SK-N-SH treated with all-trans-retinoic acid at 6 μM for 48 hours (cell line): ENCODE measurements at regions not wholly inside any gene's neighbourhood (a gene's known extent, or its start where the extent isn't known, plus 50 kb on each side); places are given as distances from the start of the nearest gene placed in this dataset.

ENCODE experiments used
- ATAC-seq: fragments of 200-7000 bp; cut with Tn5 transposase; 3 replicates; pipeline ENCODE4 v1.9.1; 2020; ENCODE audit warnings: mild to moderate bottlenecking, moderate library complexity
- ARNTL ChIP-seq: fragments of 450-650 bp; formaldehyde crosslinking; IDR thresholded peaks from 2 replicates; pipeline ENCODE4 v1.5.0; 2020; ENCODE audit warnings: low read depth, mild to moderate bottlenecking, moderate library complexity, borderline replicate concordance
- BACH2 ChIP-seq: fragments of 250-450 bp; sonication (Bioruptor Pico); IDR thresholded peaks from 2 replicates; pipeline ENCODE4 v1.9.0; 2021; ENCODE audit warnings: mild to moderate bottlenecking, borderline replicate concordance
- ESRRG ChIP-seq: fragments of 250-450 bp; sonication (Bioruptor Pico); IDR thresholded peaks from 2 replicates; pipeline ENCODE4 v1.6.1; 2021; ENCODE audit warnings: mild to moderate bottlenecking
- GLIS3 ChIP-seq: fragments of 250-450 bp; sonication (Bioruptor Pico); IDR thresholded peaks from 2 replicates; pipeline ENCODE4 v1.5.0; 2020; ENCODE audit warnings: mild to moderate bottlenecking, moderate library complexity
- ISL1 ChIP-seq: fragments of 250-450 bp; sonication (Bioruptor Pico); IDR thresholded peaks from 2 replicates; pipeline ENCODE4 v2.1.2; 2022; ENCODE audit warnings: mild to moderate bottlenecking, moderate library complexity
- OSR1 ChIP-seq: fragments of 250-450 bp; sonication (Bioruptor Pico); IDR thresholded peaks from 2 replicates; pipeline ENCODE4 v1.8.0; 2022; ENCODE audit warnings: moderate library complexity, mild to moderate bottlenecking, inconsistent platforms
- PATZ1 ChIP-seq: fragments of 250-450 bp; sonication (Bioruptor Pico); IDR thresholded peaks from 2 replicates; pipeline ENCODE4 v1.8.0; 2020; ENCODE audit warnings: mild to moderate bottlenecking, moderate library complexity, borderline replicate concordance
- PPARA ChIP-seq: fragments of 250-450 bp; sonication (Bioruptor Pico); IDR thresholded peaks from 2 replicates; pipeline ENCODE4 v1.5.0; 2020; ENCODE audit warnings: mild to moderate bottlenecking, borderline replicate concordance
- SNAI2 ChIP-seq: fragments of 250-450 bp; sonication (Bioruptor Pico); IDR thresholded peaks from 2 replicates; pipeline ENCODE4 v1.5.0; 2020; ENCODE audit warnings: mild to moderate bottlenecking, moderate library complexity
- TCF4 ChIP-seq: fragments of 250-450 bp; sonication (Bioruptor Pico); IDR thresholded peaks from 2 replicates; pipeline ENCODE4 v1.8.0; 2021; ENCODE audit warnings: mild to moderate bottlenecking, moderate library complexity, borderline replicate concordance
- ZFP30 ChIP-seq: fragments of 450-650 bp; formaldehyde crosslinking; IDR thresholded peaks from 2 replicates; pipeline ENCODE4 v1.5.0; 2022; ENCODE audit warnings: mild to moderate bottlenecking, moderate library complexity
- ZNF565 ChIP-seq: fragments of 450-650 bp; formaldehyde crosslinking; conservative IDR thresholded peaks from 2 replicates; pipeline ENCODE4 v1.5.0; 2020; ENCODE audit warnings: low read depth, mild to moderate bottlenecking, moderate library complexity
- ZNF70 ChIP-seq: fragments of 450-650 bp; formaldehyde crosslinking; IDR thresholded peaks from 2 replicates; pipeline ENCODE4 v1.5.0; 2020; ENCODE audit warnings: mild to moderate bottlenecking, moderate library complexity
- ZNF8 ChIP-seq: fragments of 450-650 bp; formaldehyde crosslinking; IDR thresholded peaks from 2 replicates; pipeline ENCODE4 v1.5.0; 2020; ENCODE audit warnings: mild to moderate bottlenecking, moderate library complexity
- TF ChIP-seq, protein P1 (sequence below): fragments of 250-450 bp; sonication (Bioruptor Pico); IDR thresholded peaks from 2 replicates; pipeline ENCODE4 v1.5.1; 2020; ENCODE audit warnings: low read depth, mild to moderate bottlenecking, moderate library complexity
- TF ChIP-seq, protein P2 (sequence below): fragments of 250-450 bp; sonication (Bioruptor Pico); IDR thresholded peaks from 2 replicates; pipeline ENCODE4 v1.8.0; 2021; ENCODE audit warnings: low read depth, mild to moderate bottlenecking, moderate library complexity, borderline replicate concordance
- TF ChIP-seq, protein P3 (sequence below): fragments of 250-450 bp; sonication (Bioruptor Pico); IDR thresholded peaks from 2 replicates; pipeline ENCODE4 v1.5.1; 2021; ENCODE audit warnings: mild to moderate bottlenecking, moderate library complexity
- TF ChIP-seq, protein P4 (sequence below): fragments of 250-450 bp; sonication (Bioruptor Pico); IDR thresholded peaks from 2 replicates; pipeline ENCODE4 v1.5.0; 2020; ENCODE audit warnings: mild to moderate bottlenecking, moderate library complexity

GRCh38 chr15:23897531-23897930 lies 210.4 kb upstream of the NDN start:
- peak; percentile 40 for ATAC-seq
- TF ChIP-seq BACH2 (CRISPR knock-in tag) (no peak), OSR1 (no peak), TCF4 (no peak), SNAI2 (no peak), ISL1 (no peak), ESRRG (CRISPR knock-in tag) (no peak), PPARA (CRISPR knock-in tag) (no peak)
- TF ChIP-seq, protein P1, sequence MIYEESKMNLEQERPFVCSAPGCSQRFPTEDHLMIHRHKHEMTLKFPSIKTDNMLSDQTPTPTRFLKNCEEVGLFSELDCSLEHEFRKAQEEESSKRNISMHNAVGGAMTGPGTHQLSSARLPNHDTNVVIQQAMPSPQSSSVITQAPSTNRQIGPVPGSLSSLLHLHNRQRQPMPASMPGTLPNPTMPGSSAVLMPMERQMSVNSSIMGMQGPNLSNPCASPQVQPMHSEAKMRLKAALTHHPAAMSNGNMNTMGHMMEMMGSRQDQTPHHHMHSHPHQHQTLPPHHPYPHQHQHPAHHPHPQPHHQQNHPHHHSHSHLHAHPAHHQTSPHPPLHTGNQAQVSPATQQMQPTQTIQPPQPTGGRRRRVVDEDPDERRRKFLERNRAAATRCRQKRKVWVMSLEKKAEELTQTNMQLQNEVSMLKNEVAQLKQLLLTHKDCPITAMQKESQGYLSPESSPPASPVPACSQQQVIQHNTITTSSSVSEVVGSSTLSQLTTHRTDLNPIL (CRISPR knock-in tag) = no peak

DNA sequence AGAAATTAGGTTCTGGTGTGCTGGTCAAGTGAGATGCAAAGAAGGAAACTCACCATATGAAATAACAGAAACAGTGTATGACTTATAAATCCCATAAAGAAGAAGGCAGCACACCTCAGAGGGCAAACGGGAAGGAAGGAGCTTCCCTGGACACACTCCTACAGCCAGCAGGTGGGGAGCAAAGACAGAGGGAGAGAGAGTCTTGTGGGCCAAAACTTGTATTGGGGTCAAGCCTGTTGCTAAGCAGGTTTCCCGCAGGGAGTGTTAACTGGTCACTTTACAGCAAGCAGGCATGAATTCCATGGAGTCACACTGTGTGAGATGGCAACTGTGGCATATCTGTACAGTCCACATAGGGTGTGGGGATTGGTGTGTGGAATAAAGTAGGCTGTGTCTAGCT lies 222.9 kb upstream of the NDN start:
- no peak for TF ChIP-seq SNAI2
- TF ChIP-seq, protein P2, sequence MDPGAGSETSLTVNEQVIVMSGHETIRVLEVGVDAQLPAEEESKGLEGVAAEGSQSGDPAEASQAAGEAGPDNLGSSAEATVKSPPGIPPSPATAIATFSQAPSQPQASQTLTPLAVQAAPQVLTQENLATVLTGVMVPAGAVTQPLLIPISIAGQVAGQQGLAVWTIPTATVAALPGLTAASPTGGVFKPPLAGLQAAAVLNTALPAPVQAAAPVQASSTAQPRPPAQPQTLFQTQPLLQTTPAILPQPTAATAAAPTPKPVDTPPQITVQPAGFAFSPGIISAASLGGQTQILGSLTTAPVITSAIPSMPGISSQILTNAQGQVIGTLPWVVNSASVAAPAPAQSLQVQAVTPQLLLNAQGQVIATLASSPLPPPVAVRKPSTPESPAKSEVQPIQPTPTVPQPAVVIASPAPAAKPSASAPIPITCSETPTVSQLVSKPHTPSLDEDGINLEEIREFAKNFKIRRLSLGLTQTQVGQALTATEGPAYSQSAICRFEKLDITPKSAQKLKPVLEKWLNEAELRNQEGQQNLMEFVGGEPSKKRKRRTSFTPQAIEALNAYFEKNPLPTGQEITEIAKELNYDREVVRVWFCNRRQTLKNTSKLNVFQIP (CRISPR knock-in tag) = no peak
- no peak for TF ChIP-seq ISL1
- no peak for TF ChIP-seq ZNF70
- no peak for TF ChIP-seq PATZ1 (CRISPR knock-in tag)
- TF ChIP-seq BACH2 (CRISPR knock-in tag) = no peak
- TF ChIP-seq, protein P3, sequence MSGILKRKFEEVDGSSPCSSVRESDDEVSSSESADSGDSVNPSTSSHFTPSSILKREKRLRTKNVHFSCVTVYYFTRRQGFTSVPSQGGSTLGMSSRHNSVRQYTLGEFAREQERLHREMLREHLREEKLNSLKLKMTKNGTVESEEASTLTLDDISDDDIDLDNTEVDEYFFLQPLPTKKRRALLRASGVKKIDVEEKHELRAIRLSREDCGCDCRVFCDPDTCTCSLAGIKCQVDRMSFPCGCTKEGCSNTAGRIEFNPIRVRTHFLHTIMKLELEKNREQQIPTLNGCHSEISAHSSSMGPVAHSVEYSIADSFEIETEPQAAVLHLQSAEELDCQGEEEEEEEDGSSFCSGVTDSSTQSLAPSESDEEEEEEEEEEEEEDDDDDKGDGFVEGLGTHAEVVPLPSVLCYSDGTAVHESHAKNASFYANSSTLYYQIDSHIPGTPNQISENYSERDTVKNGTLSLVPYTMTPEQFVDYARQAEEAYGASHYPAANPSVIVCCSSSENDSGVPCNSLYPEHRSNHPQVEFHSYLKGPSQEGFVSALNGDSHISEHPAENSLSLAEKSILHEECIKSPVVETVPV = no peak
- TF ChIP-seq ARNTL (CRISPR knock-in tag) = no peak
- TF ChIP-seq, protein P4, sequence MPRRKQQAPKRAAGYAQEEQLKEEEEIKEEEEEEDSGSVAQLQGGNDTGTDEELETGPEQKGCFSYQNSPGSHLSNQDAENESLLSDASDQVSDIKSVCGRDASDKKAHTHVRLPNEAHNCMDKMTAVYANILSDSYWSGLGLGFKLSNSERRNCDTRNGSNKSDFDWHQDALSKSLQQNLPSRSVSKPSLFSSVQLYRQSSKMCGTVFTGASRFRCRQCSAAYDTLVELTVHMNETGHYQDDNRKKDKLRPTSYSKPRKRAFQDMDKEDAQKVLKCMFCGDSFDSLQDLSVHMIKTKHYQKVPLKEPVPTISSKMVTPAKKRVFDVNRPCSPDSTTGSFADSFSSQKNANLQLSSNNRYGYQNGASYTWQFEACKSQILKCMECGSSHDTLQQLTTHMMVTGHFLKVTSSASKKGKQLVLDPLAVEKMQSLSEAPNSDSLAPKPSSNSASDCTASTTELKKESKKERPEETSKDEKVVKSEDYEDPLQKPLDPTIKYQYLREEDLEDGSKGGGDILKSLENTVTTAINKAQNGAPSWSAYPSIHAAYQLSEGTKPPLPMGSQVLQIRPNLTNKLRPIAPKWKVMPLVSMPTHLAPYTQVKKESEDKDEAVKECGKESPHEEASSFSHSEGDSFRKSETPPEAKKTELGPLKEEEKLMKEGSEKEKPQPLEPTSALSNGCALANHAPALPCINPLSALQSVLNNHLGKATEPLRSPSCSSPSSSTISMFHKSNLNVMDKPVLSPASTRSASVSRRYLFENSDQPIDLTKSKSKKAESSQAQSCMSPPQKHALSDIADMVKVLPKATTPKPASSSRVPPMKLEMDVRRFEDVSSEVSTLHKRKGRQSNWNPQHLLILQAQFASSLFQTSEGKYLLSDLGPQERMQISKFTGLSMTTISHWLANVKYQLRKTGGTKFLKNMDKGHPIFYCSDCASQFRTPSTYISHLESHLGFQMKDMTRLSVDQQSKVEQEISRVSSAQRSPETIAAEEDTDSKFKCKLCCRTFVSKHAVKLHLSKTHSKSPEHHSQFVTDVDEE (CRISPR knock-in tag) = no peak
- no peak for ATAC-seq

DNA sequence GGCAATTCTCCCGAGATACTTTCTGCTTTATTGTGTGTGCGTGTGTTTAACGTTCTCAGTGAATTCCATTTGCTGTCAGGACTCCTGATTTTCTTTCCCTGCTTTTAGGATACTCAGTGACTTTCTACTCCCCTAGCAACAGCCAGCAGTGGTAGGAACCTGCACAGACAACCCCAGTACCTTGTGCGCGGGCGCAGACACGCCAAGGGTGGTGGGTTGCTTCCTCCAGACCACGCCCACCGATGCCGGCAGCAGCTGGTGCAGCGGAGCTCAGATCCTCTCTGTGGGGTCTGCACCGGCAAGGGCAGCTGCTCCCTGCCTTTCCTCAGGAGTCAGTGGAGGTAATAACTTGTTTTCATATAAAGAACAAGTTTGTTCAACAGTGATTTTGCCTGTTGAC lies 225.1 kb upstream of the NDN start:
- ATAC-seq = no peak
- no peak for TF ChIP-seq GLIS3 (CRISPR knock-in tag)
- no peak for TF ChIP-seq ZNF8 (CRISPR knock-in tag)
- no peak for TF ChIP-seq OSR1
- no peak for TF ChIP-seq ZNF70
- TF ChIP-seq BACH2 (CRISPR knock-in tag) = no peak
- no peak for TF ChIP-seq ZFP30 (CRISPR knock-in tag)
- no peak for TF ChIP-seq ZNF565 (CRISPR knock-in tag)

DNA sequence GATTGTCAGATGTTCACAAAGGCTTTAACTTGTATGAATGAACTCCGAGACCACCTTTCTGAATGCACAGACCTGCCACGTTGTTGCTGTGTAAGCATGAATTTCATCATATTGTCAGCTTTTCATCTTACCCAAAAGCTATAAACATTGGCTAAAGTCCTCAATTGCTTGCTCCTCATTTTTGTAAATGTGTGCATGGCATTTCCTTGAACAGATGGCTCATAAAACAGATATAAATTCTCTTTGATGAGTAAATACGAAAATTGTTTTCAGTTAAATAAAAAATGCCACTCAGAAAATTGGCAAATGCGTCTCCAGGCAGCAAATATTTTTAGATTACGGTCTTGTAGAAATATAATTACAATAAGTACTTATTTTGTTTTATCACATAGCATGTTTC lies 226.0 kb upstream of the NDN start:
- no peak for ATAC-seq

More for the DNA sequence above, 226.0 kb upstream of the NDN start:
- TF ChIP-seq ZNF70 = no peak
- TF ChIP-seq GLIS3 (CRISPR knock-in tag) = no peak
- TF ChIP-seq ESRRG (CRISPR knock-in tag) = no peak
- TF ChIP-seq BACH2 (CRISPR knock-in tag) = no peak
- TF ChIP-seq ZNF565 (CRISPR knock-in tag) = no peak
- no peak for TF ChIP-seq TCF4
- no peak for TF ChIP-seq OSR1
- TF ChIP-seq, all 23 proteins: peak for 0
